ENCODE measurements at regions not wholly inside any gene's neighbourhood (a gene's known extent, or its start where the extent isn't known, plus 50 kb on each side); places are given as distances from the start of the nearest gene placed in this dataset.

DNA sequence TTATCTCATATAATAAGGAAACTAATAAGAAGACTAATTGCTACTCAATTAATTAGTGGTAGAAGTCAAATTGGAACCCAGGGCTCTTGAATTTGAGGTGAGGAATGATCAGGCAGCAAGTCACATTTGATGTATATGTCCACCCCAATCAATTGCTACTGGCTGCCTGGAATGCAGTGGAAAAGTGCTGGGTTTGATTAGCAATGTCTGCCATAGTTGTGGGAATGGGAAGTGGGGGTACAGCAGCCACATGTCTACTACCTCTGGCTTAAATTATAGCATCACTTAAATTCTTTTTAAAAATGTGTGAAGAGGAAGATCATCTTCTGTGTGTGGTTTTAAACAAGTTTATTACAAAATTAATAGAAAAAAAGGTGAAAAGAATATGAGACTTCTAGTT lies 50.8 kb upstream of the NAV2 start:
- ATAC-seq, result no peak

DNA sequence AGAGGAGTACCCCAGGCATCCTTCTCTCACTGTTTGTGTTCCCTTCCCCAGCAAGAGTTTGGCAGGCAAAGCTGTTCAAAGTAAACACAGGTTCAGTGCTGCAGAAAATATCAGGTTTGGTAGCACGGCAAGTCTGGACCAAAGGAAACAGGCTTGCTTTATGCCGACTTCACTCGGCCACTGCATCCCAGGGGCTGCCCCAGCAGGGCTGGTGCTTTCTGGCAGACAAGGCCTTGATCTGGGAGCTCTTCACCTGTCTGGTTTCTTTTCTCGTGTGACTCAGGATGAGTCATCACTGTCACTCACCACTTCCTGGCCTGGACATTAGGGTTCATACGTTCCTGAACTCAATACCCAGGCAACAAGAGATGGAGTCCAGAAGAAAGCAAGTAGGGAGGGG lies 52.6 kb upstream of the NAV2 start:
- peak; percentile 89 for ATAC-seq

DNA sequence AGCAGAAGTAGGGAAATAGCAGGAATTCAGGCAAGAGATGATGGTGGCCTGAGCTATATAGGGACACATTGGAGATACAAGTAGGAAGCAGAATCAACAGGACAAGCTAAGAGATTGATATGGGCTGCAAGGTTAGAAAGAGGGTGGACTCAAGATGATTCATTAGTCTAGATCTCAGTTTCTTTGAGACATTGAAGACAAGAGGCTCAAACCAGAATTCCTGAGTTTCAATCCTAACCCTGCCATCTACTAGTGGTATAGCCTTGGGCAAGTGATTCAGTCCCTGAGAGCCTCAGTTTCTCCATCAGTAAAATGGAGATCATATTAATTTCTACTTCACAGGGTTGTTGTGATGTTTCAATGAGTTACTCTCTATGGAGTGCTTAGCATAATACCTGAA lies 53.1 kb upstream of the NAV2 start:
- ATAC-seq, result no peak

DNA sequence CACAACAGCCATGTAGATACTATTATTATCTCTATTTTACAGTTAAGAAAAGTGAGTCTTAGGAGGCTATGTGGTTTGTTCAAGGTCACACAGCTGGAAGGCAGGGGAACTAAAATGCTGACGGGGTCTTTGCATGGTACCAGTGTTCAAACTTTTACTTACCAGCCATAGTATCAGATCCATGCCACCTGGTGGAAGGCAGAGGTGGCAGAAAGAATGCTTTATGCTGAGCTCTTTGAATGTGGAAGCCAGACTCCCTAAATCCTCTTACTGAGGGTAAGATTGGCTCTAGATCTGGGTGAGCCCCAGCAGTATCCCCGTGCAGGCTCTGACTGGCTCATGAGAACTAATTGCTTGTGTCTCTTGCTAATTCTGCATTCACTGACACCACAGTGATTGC lies 54.3 kb upstream of the NAV2 start:
- ATAC-seq, result no peak

DNA sequence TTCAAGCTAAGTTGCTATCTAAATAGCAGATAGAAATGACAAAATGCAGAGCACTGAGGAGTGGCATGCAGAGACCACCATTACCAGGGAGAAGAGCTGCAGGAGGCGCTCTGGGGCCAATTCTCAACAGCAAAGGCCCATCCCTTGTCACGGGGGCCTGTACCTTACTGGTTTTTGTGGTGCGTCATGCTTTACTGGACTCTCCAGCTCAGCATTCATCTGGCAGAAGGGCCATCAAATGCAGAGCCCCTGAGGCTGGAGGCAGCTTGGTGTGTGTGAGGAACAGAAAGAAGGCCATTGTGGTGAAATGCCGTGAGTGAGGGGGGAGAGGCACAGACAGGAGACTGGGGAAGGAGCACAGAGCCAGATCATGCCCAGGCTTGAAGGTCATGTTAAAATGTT lies 56.5 kb upstream of the NAV2 start:
- no peak for ATAC-seq

DNA sequence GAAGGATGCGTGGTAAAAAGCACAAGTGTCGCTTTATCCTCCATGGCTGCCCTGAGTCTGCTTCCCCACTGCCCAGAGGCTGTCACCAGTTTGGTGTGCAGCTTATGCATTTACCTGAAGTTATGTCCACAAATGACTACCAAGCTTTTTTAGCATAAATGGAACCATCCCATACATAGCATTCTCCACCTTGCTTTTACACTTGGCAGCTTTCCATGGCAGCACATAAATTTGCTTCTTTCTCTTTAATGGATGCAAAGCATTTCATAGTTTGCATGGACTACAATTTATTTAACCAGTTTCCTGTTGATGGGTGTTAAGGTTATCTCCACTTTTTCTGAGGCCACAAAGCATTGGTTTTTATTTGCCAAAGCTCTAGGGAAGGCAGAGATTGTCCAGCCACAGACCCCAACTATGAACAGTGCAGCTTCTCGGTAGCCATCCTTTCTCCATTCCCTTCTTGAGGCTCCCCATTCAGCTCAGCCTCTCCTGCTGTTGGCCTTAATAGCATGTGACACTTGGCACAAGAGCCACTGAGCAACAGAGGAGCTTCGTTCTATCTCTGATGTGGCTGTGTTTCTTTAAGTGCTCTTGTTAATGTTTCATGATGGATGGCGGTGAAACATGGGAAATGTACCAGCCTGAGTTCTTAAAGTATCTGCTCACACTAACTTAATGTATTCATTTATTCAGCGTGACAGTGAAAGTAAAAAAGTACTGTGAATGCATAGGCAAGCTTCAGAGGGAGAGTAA lies 59.8 kb upstream of the NAV2 start:
- no peak for ATAC-seq

DNA sequence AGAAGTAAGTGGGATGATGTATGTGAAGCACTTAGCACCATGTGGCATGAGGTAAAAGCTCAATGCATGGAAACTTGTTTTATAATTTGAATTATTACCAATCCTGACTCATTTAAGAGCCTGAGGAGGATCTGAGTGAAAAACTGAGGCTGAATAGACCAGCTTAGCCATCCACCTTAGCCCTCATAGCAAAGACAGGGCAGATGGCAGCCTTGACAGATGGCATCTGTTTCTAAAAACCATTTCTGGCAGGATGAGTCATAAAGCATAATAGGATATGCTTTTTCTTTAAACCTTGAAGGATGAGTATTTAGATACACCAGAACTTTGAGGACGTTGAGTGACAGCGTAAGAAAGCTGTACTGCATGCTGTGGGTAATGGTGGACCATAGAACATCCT lies 61.0 kb upstream of the NAV2 start:
- no peak for ATAC-seq

DNA sequence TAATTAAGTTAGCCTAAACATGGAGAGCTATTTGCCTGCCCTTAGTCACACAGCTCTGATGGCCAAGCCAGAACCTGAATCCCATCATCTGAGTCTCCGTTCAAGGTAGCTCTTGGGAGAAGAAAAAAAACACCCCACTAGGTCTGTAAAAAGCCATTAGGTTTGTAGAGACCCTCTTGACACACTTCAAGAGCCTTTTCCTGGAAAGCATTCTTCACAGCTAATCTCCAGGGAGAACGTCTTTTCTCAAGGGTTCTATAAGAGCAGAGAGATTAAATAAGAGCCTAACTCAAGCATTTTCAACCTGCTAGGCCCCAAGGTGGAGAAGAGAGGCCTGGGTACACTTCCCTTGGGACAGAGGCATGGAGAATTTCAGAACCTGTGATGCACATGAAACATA lies 61.6 kb upstream of the NAV2 start:
- ATAC-seq, result no peak

DNA sequence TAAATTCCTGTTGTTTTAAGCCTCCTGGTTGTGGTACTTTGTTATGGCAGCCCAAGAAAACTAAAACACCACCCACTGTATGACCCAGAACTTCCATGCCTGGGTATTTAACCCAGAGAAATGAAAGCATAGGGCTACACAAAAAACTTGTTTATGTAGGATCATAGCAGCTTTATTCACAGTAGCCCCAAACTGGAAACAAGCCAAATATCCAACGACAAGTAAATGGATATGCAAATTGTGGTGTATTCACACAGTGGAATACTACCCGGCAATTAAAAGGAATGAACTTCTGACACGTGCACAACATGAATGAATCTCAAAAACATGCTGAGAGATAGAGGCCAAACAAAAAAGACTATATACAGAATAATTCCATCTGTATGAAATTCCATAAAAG lies 62.2 kb upstream of the NAV2 start:
- no peak for ATAC-seq

DNA sequence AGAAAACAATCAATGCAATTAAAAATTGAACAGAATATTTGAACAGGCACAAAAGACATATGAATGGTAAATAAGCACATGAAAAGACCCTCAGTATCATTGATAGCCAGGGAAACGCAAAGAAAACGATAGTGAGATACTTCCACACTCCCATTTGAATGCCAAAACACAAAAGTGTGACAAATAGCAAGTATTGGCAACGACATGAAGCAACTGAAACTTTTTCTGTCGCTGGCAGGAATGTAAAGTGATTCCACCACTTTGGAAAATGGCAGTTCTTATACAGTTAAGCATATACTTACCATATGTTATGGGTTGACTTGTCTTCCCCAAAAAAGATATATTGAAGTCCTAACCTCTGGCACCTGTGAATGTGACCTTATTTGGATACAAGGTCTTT lies 62.9 kb upstream of the NAV2 start:
- no peak for ATAC-seq

DNA sequence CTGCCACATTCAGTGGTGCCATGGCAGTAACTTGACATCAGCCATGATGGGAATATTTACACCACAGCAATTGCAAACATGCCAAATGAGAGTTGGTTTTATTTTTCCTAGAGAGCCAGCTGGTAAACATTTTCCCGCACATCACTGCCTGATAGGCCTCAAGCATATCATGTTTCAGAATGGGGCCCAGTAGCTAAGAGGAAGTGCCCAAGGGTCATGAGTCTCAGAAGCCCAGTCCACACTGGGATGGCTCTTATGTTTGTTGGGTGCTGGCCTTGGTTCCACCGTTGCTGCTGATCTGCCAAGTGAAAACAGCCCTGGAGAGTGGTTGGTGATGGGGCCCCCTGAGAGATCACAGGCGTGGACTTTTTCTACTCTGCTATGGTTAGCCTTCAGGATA lies 64.3 kb upstream of the NAV2 start:
- ATAC-seq, result no peak

DNA sequence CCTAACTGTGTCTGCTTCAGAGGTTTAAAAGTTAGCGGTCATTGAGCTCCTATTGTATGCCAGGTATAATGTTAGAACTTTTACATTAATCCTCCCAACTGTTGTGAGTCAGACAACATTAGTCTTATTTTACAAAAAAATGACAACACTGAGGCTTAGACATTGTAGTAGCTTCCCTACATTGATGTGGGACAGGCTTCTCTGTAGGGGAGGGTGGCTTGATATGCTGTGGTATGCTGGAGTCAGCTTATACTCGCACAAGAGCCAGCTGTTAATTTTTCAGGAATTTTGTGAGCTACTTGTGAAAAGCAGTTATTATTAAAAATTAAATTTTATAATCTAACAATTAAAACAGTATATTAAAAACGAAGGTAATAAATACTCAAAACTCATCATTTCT lies 64.8 kb upstream of the NAV2 start:
- ATAC-seq, result no peak

DNA sequence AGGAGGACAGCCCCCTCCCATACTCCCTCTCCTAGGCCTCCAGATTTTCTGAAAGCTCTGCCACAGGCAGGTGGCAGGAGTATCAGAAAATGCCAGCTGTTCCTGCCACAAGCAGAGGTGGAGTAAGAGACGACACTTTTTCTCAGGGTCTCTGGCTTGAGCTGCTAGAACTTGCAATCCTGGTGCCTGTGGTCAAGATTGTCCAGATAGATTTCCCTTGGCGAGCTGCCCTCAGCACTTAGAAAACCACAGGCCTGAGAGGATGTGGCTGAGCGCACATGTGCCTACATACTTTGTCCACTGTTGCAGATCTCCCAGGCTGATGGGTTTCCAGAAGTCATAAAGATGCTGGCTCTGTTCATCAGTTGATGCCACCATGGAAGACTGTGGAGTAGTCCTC lies 65.7 kb upstream of the NAV2 start:
- no peak for ATAC-seq

DNA sequence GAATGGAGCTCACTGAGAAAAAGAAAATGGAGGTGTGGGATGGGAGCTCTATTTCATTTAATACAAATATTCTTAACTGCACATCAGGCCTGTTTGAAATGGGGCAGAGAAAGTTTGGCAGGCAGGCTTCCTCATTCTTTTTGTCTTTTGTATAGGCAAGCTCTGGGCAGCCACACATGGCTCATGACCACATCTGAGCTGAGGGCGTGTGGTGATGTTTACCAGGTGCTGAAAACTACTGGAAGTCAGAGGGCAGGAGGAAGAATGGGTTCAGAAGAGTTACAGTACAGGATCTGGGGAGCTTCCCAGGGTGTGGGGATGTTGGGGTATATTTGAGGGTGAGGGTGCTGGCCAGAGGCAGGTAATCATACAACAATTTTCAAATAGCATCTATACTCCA lies 66.3 kb upstream of the NAV2 start:
- peak; percentile 53 for ATAC-seq

DNA sequence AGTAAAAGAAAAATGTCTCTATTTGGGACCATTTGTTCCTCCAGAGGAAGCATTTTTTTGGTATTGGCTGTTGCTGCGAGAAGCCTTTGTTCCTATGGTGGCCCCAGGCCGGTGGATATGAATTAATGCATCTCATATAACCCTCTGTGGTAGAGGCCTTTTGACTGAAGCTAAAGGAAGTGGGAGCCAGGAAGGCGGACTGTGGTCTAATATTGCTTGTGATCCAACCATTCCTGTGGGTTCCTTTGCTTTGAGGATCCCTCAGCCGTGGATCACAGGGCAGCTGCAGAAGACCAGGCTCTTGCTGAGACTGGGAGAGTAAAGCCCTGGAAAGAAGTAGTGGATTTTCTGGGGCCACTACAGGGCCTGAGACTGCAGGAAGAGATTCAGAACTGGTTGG lies 68.3 kb upstream of the NAV2 start:
- ATAC-seq, result no peak

DNA sequence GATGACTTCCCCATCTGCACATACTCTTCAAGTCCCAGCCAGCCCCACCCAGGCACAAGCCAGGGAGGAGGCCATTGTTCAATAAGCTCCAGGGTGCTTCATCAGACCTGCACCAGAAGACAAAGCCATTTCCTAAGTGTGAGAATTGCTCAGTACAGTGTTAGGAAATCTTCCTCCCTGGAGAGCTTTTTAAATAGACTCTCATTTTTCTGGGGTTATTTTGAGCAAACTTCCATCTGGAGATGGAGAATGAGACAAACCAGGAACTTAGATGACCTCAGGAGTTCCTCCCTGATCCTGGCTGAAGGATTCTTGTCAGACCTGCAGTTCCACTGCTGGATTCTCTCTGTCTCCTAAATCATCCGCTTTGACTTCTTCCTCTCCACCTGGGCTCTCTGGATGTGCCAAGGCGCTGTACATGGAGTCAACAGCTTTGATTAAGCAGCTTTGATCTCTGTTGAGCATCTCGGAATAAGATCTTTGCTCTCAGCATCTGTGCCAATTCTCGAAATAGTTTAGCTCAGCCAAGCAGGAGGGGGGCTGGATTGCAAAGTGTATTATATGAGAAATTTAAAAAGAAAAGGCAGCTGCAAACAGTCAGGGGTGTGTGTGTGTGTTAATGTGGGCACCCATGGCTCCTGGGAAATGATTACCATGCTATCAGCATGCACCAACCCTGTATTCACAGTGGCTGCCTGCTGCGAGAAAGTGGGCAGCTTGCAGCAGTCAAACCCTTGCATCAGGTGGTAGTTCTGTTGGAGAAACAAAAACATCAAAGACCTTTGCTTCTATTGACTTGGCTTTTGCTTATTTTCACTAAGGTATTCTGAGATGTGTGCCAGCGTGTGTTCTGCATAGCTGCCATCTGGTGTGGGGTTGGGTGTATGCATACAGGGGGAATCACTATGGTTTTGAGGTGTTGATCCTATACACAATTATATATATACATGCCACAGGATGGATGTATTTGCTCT lies 70.2 kb upstream of the NAV2 start:
- peak; percentile 76 for ATAC-seq

DNA sequence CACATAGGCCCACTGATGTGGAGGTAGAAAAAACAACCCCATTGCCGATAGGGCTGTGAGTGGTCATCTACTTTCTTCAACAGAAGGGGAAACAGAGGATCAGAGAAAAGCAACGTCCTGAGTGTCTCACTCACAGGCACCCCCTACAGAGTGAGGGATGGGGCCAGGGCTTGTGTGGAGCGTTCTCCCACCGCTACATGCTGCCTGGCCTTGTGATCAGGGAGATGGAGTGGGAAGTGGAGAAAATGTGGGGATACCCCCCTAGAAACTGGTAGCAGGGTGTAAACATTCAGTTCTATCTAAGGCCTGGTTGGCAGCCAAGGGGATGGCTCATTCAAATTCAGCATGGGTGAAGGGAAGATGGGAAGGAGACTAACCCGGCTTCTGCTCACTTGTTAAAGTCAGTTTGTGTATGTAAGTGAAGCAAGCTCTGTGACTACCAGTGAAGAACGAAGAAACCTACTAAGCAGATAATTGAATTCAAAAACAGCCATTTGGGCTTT lies 73.0 kb upstream of the NAV2 start:
- ATAC-seq, result no peak

DNA sequence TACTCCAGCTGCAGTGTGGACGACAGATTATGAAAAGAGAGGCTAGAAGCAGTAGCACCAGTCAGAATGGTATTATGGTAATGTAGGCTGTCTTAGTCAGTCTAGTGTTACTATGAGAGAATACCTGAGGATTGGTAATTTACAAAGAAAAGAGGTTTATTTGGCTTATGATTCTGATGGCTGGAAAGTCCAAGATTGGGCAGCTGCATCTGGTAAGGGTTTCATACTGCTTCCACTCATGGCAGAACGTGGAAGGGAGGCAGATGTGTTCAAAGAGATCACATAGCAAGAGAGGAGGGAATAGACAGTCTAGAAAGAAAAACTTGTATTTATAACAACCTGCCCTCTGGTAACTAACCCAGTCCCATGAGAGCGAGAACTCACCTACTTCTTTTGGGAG lies 77.3 kb upstream of the NAV2 start:
- ATAC-seq, result no peak

DNA sequence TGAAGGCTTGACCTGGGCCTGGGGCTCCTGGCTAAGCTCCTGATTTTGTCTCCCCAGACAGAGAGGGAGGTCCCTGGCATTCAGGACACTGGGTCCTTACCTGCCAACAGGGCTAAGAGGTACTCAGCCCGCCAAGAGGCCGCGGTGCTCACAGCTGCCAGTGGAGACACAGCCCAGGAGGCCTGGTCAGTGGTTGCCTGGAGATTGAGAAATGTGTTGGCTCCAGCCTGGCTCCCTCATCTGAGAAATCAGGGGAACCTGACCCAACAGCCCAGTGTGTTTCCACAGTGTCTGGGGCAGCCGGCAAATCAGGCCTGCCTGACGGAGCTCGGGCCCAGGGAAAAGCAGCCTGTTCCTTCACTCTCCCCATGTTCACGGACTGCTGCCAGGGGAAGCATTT lies 79.4 kb upstream of the NAV2 start:
- no peak for ATAC-seq

DNA sequence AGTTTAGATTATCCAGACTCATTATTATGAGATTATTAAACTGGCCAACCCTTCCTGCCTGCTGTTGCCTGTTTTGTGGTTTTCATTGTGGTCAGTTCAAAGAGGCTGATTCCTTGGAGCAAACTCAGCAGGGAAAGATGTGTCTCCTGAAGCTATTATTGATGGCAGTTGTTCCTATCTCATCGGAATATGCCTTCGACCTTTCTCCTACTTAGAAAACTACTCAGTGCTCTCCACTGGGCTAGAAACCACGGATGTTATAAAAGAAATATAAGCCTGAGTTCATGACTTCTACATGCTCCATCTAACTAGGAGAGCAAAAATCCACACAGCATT lies 80.2 kb upstream of the NAV2 start:
- no peak for ATAC-seq

DNA sequence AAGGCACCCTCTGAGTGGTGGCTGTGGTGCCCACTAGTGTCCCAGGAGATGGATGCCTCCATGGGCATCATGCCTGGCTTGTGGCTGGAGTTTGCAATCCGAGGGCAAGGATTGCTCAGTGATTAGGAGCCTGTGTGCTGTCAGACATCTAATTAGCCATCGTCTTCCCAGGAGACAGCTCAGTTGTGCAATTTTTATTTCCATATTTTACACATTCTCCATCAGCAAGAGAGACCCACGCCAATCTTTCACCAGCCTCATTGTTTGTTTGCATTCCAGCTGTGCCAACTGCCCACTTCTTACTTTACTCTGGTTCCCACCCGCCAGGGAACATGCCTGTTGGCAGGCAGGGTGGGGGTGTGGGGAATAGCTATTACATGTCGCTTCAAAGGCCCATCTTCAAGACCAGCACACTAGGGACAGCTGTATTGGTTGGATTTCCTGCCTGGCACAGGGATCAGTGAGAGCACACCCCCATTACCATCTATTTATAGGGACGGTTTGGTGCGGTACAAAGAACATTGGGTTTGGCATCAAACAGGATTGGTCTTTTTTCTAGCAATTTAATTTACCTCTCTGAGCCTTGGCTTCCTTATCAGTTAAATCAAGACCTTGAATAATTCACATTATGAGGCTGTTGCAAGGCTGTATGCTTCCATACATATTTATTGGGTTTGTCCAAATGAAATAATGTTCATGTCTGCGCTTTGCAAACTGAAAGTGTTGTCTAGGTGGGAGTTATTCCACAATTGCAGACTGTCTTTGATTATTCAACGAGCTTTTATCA lies 80.7 kb upstream of the NAV2 start:
- no peak for ATAC-seq

DNA sequence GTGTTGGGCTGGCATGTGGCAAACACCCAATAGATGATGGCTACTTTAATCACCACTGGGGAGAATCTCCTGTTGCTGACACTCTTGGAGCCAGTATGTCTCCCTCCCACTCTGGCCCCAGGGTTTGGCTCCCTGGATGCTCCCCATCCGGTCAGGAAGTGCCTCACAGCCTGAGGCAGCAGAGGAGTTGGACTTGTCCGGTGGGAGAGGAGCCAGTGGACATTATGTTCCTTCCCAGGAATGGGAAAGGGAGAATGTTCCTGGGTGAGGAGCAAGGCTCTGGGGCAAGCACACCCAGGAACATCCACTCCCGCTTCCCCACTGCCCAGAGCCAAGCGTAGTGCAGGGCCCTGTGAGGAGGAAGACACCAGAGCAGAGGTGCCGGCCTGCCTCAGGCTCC lies 84.6 kb upstream of the NAV2 start:
- ATAC-seq, result peak; percentile 45

DNA sequence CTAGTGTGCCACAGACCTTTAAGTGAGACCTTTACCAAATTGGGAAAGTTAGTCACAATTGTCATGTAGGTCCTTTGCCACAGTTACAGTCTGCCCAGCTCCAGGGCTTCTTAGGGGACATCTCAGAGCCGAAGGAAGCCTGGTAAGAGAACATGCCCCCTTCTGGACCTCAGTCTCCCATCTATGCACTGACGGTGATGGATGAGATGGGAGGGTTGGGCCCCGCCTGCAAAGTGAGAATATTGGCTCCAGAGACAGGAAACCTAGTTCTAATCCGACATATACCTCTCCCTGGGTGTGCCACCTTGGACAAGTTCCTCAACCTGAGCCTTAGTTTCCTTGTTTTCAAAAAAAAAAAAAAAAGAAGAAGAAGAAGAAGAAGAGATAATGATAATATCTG lies 85.1 kb upstream of the NAV2 start:
- ATAC-seq, result no peak
